CD4-positive, alpha-beta T cell (primary cell): ENCODE measurements at regions not wholly inside any gene's neighbourhood (a gene's known extent, or its start where the extent isn't known, plus 50 kb on each side); places are given as distances from the start of the nearest gene placed in this dataset.

Experiments used
- ATAC-seq: fragments of 200-7000 bp; cut with Tn5 transposase; one replicate; pipeline ENCODE4 v1.10.0; 2022; ENCODE audit warnings: mild to moderate bottlenecking; ENCODE audit not compliant: poor library complexity
- CTCF ChIA-PET: fragments of 350-600 bp; sonication (Branson Sonifier 250); formaldehyde crosslinking; loops from one replicate; lab custom pipeline; 2021; ENCODE audit warnings: antibody characterized with exemption, inconsistent platforms; lab: Charles Lee
- POLR2A ChIA-PET: fragments of 350-600 bp; sonication (Branson Sonifier 250); formaldehyde crosslinking; loops from one replicate; lab custom pipeline; 2021; ENCODE audit warnings: antibody characterized with exemption, inconsistent platforms; lab: Charles Lee
- DNase-seq, 14 experiments: peaks; one replicate each; pipeline ENCODE4 v3.0.0-alpha.2; 2013 to 2020; ENCODE audit warnings: mixed read lengths in 2 of 14
- H3K27ac ChIP-seq, 2 donors: one replicate each; pipeline versions ENCODE4 v1.5.1 to v1.7.0; 2013; ENCODE audit warnings: low read length in 2 of 2, low read depth in 1 of 2, mild to moderate bottlenecking in 1 of 2
- H3K27me3 ChIP-seq, 2 experiments: 1 replicate in 1 of 2; 2 replicates in 1 of 2; pipeline versions ENCODE4 v1.6.1 to v1.7.0; 2013; ENCODE audit warnings: low read length in 2 of 2, control low read depth in 1 of 2, mild to moderate bottlenecking in 1 of 2, moderate library complexity in 1 of 2; ENCODE audit not compliant: insufficient read depth in 2 of 2, control insufficient read depth in 1 of 2
- H3K36me3 ChIP-seq: one replicate; pipeline ENCODE4 v1.6.1; 2013; ENCODE audit warnings: low read length, control low read depth; ENCODE audit not compliant: insufficient read depth
- H3K4me1 ChIP-seq: one replicate; pipeline ENCODE4 v1.6.1; 2013; ENCODE audit warnings: low read length, control low read depth; ENCODE audit not compliant: insufficient read depth
- H3K4me3 ChIP-seq: one replicate; pipeline ENCODE4 v1.5.1; 2013; ENCODE audit warnings: mild to moderate bottlenecking, low read length, moderate library complexity
- H3K9me3 ChIP-seq, 2 experiments: 1 replicate in 1 of 2; 2 replicates in 1 of 2; pipeline versions ENCODE4 v1.6.1 to v1.7.0; 2013; ENCODE audit warnings: low read length in 2 of 2, mild to moderate bottlenecking in 2 of 2, control low read depth in 1 of 2, moderate library complexity in 1 of 2; ENCODE audit not compliant: control insufficient read depth in 1 of 2, insufficient read depth in 1 of 2
- H3K27ac Mint-ChIP-seq: one replicate; pipeline ENCODE4 v1.8.0; 2020; ENCODE audit warnings: mixed read lengths
- H3K27me3 Mint-ChIP-seq: one replicate; pipeline ENCODE4 v1.8.0; 2021; ENCODE audit warnings: mixed read lengths
- H3K36me3 Mint-ChIP-seq: one replicate; pipeline ENCODE4 v1.8.0; 2021; ENCODE audit warnings: low read depth, mixed read lengths
- H3K4me1 Mint-ChIP-seq: one replicate; pipeline ENCODE4 v1.8.0; 2021; ENCODE audit warnings: low read depth, mixed read lengths
- H3K4me3 Mint-ChIP-seq: one replicate; pipeline ENCODE4 v1.8.0; 2020; ENCODE audit warnings: mild to moderate bottlenecking, mixed read lengths
- H3K9me3 Mint-ChIP-seq: one replicate; pipeline ENCODE4 v1.8.0; 2020; ENCODE audit warnings: mixed read lengths
- CTCF ChIP-seq: fragments of 200-600 bp; IDR thresholded peaks from one replicate; pipeline ENCODE4 v1.8.0; 2022; ENCODE audit warnings: antibody characterized with exemption, mild to moderate bottlenecking
- intact Hi-C, 2 experiments: fragments of 100-400 bp; cut with DNase I in 1 of 2; cut with micrococcal nuclease in 1 of 2; formaldehyde crosslinking; loops; one replicate each; pipeline versions ENCODE4 v1.15.1 to v1.9.0; 2023 to 2025; cut with DNase I, micrococcal nuclease

GRCh38 chr3:5061218-5061569, 60.9 kb upstream of the ARL8B start:
- ATAC-seq (no peak), DNase-seq (no peak)
- H3K27me3 Mint-ChIP-seq: peaks cover 3% of the 10 kb centered on the region
- H3K4me1 Mint-ChIP-seq: no peaks in the 10 kb centered on the region
- Histone ChIP-seq H3K36me3 (no peaks in the 10 kb centered on the region), H3K27ac (no peak overlapping the region), H3K27me3 (no peaks in the 10 kb centered on the region), H3K4me1 (peaks cover 2% of the 10 kb centered on the region), H3K9me3 (no peaks in the 10 kb centered on the region), H3K4me3 (no peak overlapping the region)
- no peaks in the 10 kb centered on the region for H3K36me3 Mint-ChIP-seq
- ChIA-PET POLR2A (no interaction called here), CTCF (interaction anchor here (1.1 kb wide), 1 partner anchor 350 kb away, joined by 3 read pairs; no protein-coding TSS in a partner anchor)
- H3K4me3 Mint-ChIP-seq: no peak overlapping the region
- no peak overlapping the region for H3K27ac Mint-ChIP-seq
- H3K9me3 Mint-ChIP-seq: no peaks in the 10 kb centered on the region
- intact Hi-C loops: no loop called here
- TF ChIP-seq CTCF: no peak

GRCh38 chr3:5063724-5064123, 58.4 kb upstream of the ARL8B start:
- no peaks in the 10 kb centered on the region for H3K27me3 ChIP-seq
- Mint-ChIP-seq H3K36me3 (no peaks in the 10 kb centered on the region), H3K27me3 (peaks cover 3% of the 10 kb centered on the region), H3K9me3 (no peaks in the 10 kb centered on the region), H3K27ac (no peak overlapping the region), H3K4me3 (no peak overlapping the region), H3K4me1 (no peaks in the 10 kb centered on the region)
- H3K9me3 ChIP-seq: no peaks in the 10 kb centered on the region
- no peak overlapping the region for H3K4me3 ChIP-seq
- ATAC-seq (no peak), DNase-seq (no peak)
- H3K27ac ChIP-seq: no peak overlapping the region
- H3K4me1 ChIP-seq: no peaks in the 10 kb centered on the region
- ChIA-PET POLR2A (no interaction called here), CTCF (interaction anchor here (0.9 to 1.0 kb wide), 2 partner anchors 13 to 352 kb away, joined by 3 read pairs; no protein-coding TSS in a partner anchor)
- intact Hi-C loops: no loop called here
- no peaks in the 10 kb centered on the region for H3K36me3 ChIP-seq
- no peak for TF ChIP-seq CTCF

GRCh38 chr3:5068531-5069050, 53.5 kb upstream of the ARL8B start:
- Histone ChIP-seq H3K36me3 (no peaks in the 10 kb centered on the region), H3K27ac (no peak overlapping the region), H3K4me3 (no peak overlapping the region), H3K4me1 (no peaks in the 10 kb centered on the region), H3K27me3 (peaks cover 0 to 3% of the 10 kb centered on the region in 2 experiments), H3K9me3 (no peaks in the 10 kb centered on the region)
- Mint-ChIP-seq H3K27me3 (no peaks in the 10 kb centered on the region), H3K27ac (no peak overlapping the region), H3K36me3 (no peaks in the 10 kb centered on the region), H3K9me3 (no peaks in the 10 kb centered on the region), H3K4me3 (no peak overlapping the region), H3K4me1 (no peaks in the 10 kb centered on the region)
- ATAC-seq (no peak), DNase-seq (no peak)
- no peak for TF ChIP-seq CTCF
- intact Hi-C loops: no loop called here
- POLR2A ChIA-PET: no interaction called here
- CTCF ChIA-PET: no interaction called here
